ENCODE measurements at regions not wholly inside any gene's neighbourhood (a gene's known extent, or its start where the extent isn't known, plus 50 kb on each side); places are given as distances from the start of the nearest gene placed in this dataset.
"Not testable (repeated sequence)": the region's sequence is repeated elsewhere in the genome, so short reads cannot be mapped to it uniquely, and the experiment has no call there.

DNA sequence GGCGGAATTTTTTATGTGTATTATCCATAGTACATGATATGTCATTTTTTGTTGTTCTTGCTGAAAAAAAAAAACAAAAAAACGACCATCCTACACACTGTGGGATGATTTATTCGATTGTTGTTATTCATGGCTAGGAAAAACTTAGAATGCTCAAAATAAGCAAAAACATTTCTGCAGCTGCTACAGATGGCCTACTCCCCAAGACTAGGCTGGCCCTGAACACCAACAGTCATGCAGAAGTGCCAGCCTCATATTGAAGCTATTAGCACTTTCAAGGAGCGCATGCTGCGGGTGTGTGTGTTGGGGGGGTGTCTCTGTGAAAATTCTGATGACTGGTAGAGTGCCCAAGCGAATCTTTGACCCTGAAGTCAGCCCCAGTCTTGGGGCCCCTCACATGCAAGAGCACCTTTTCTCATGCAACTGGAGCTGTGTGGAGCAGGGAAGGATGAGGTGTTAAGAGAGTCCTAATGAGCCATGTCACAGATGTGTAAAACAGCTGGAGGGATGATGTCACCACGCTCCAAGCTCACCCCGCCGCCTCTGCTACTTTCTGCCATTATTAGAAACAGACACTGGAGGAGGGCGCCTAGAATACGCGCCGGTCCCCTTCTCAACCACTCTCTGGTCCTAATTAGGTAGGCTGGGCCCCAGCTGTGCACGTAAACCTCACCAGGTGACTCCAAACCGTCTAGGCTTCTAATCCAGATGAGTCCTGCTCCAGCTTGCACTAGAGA, 61.0 kb upstream of the SMIM23 start:
- DNase-seq: no peak

- no peak for DNase-seq
Measured at GRCh38 chr5:171725205-171725601, 60.4 kb upstream of the SMIM23 start.

GRCh38 chr5:171726819-171727218, 58.8 kb upstream of the SMIM23 start:
- DNase-seq: not testable (repeated sequence)

DNA sequence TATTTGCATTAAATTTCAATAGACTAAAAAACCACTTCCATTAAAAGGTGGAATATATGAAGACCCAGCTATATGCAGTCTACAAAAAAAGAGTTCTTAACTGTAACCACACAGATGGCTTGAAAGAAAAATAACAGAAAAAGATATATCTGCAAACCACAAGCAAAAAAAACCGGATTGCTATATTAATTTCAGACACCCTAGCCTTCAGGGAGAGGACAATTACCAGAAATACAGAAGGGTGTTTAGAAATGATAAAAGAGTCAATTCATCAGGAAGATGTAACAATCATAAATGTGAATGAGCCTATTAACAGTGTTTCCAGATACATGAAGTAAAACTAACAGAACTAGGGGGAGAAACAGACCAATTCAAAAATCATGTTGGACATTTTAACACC, 56.9 kb upstream of the SMIM23 start:
- DNase-seq: no peak

All from CD4-positive, alpha-beta T cell treated with Interleukin-12 subunit alpha and Interleukin-12 subunit beta, for 1 hour (primary cell).